HTR-8/SVneo (cell line): ENCODE measurements at regions not wholly inside any gene's neighbourhood (a gene's known extent, or its start where the extent isn't known, plus 50 kb on each side); places are given as distances from the start of the nearest gene placed in this dataset.
"Not testable (repeated sequence)": the region's sequence is repeated elsewhere in the genome, so short reads cannot be mapped to it uniquely, and the experiment has no call there.

ENCODE experiments used
- DNase-seq: peaks from one replicate; pipeline ENCODE4 v3.0.0; 2011; ENCODE audit warnings: low spot score, mixed read lengths; ENCODE audit not compliant: insufficient read length
- FAIRE-seq: peaks from 2 replicates; lab custom pipeline; 2011; peaks lifted over from hg19 to GRCh38; lab: Jason Lieb, UNC

- DNase-seq = no peak
- no peak for FAIRE-seq
Observed at GRCh38 chr9:88289532-88289931, 98.7 kb upstream of the SPIN1 start.

- no peak for FAIRE-seq
- DNase-seq = no peak
Observed at GRCh38 chr9:88287972-88288371, 100.3 kb upstream of the SPIN1 start.

DNA sequence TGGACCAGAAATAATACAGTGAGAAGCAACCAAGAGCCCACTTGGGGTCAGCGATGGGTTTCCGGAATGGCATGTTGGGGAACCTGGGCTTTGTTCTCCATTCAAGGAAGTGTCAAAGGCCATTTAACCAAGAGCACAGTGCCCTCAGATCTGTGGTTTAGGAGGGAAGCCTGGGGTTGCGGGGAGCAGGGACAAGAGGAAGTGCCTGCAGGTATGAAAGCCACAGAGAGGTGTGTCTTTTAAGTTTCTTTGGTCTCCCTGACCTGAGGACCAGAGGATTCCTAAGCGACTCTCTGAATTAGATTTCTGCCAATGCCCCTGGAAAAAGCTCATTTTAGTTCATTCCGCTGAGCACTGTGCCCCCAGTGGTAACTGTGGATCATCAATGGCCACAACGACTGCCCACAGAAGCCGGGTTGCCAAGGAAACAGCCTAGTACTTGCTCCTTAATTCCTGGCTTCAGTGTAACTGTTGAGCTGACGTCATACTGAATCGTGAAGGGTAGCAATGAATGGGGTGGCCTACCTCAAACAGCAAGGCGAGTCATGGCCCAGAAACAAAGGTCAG, 107.3 kb upstream of the SPIN1 start:
- FAIRE-seq = no peak
- DNase-seq = no peak

- no peak for DNase-seq
- no peak for FAIRE-seq
Observed at GRCh38 chr9:88278036-88278435, 110.2 kb upstream of the SPIN1 start.

DNA sequence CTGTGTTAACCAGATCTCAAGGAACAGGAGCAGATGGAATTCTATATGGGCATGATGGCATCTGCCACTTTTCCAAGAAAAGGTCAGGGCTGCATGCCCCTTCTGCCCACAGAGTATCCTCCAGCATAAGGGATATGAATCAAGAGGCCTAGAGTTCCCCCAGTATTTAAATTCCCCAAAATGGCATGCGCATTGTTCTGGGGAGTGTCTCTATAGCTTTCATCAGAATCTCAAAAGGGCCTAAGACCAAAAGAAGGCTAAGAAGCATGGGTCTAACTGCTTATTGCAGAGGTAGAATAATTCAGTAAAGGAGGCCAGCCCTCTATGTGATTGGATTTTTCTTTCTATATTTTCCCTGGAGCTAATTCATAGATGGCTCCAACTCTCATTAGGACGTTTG, 114.2 kb upstream of the SPIN1 start:
- no peak for DNase-seq
- FAIRE-seq = no peak

DNA sequence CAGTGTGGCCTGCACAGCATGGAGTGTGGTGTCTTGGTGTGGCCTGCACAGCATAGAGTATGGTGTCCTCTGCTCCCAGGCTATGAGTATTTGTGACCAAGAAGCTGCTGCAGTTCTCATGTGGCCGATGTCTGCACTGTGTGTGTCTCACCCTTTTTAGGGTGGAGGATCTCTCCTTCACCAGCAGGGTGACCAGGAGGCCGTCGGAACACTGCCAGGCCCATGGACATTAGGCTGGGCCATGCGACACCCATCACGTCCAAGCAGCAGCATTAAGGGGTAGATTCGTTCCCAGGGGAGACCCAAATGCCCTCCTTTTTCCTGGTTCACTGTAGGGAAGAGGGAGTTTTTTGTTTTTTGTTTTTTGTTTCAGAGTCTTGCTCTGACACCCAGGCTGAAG, 115.3 kb upstream of the SPIN1 start:
- no peak for DNase-seq
- no peak for FAIRE-seq

- no peak for FAIRE-seq
- no peak for DNase-seq
Observed at GRCh38 chr9:88270413-88270812, 117.8 kb upstream of the SPIN1 start.

DNA sequence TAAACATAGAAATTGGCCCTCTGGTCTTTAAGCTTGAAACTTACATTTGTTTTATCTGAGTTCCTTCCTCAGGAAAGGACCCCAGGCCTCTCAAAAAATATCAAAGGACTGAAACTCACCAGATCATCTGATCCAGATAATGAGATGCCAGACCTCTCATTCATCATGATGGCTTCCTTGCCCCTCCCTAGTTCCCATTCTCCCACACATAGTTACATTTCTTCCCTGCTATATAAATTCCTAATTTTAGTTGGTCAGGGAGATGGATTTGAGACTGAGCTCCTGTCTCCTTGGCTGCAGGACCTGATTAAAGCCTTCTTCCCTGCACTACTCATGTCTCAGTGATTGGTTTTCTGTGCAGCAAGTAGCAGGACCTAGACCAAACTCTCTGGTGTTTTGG, 119.4 kb upstream of the SPIN1 start:
- DNase-seq (no peak), FAIRE-seq (no peak)

DNA sequence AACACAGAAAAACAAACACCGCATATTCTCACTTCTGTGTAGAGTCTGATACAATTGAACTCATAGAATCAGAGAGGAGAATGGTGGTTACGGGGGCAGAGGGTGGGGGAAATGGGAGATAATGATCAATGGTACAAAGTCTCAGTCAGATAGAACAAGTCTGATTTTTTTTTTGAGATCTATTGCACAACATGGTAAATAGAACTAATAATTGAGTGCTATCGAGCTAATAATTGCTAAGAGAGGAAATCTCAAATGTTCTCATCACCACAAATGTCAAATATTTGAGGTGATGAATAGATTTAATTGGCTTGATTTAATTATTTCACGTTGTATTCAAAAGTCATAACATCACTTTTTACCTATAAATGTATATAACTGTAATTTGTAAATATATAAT, 121.0 kb upstream of the SPIN1 start:
- DNase-seq = no peak
- no peak for FAIRE-seq

DNA sequence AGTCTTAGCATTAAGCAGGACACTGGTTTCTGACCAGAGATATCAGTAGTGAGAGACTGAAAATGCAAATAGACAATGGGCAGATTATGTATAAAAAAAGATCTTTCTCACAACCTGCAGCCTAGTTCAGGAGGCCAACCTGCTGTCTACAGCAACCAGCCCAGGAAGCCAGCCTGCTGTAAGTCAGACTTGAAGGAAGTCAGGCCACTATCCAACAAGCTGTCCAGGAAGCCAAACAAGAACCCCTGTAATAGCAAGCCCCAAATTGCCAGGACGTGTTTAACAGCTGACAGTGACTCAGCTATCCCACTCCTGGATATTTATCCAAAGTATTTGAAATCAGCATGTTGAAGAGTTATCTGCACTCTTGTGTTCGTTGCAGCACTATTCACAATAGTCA, 121.8 kb upstream of the SPIN1 start:
- FAIRE-seq (no peak), DNase-seq (no peak)

GRCh38 chr9:88259001-88259400, 120.7 kb upstream of the SPATA31C2 start:
- FAIRE-seq = no peak

GRCh38 chr9:88258601-88259000, 120.3 kb upstream of the SPATA31C2 start:
- no peak for DNase-seq
- FAIRE-seq = no peak

More at GRCh38 chr9:88259001-88259400, 120.7 kb upstream of the SPATA31C2 start:
- no peak for DNase-seq

- FAIRE-seq = no peak
- no peak for DNase-seq
Observed at GRCh38 chr9:88258024-88258423, 119.7 kb upstream of the SPATA31C2 start.

GRCh38 chr9:88256216-88256615, 117.9 kb upstream of the SPATA31C2 start:
- FAIRE-seq (no peak), DNase-seq (no peak)

DNA sequence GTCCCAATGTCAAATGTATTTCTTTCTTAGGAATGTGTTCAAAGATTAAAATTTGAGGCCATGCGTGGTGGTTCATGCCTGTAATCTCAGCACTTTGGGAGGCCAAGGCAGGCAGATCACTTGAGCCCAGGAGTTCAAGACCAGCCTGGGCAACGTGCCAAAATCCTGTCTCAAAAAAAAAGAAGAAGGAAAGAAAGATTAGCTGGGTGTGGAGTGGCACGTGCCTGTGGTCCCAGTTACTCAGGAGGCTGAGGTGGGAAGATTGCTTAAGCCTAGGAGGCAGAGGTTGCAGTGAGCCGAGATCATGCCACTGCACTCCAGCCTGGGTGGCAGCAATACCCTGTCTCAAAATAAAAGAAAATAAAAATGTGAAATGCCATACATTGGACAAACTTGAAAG, 117.5 kb upstream of the SPATA31C2 start:
- not testable (repeated sequence) for FAIRE-seq, DNase-seq

DNA sequence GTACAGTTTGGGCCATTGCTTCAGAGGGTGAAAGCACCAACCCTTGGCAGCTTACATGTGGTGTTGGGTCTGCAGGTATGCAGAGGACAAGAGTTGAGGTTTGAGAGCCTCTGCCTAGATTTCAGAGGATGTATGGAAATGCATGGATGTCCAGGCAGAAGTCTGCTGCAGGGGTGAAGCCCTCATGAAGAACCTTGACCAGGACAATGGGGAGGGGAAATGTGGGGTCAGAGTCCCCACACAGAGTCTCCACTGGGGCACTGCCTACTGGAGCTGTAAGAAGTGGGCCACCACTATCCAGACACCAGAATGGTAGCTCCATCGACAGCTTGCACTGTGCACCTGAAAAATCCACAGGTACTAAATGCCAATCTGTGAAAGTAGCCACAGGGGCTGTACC, 113.6 kb upstream of the SPATA31C2 start:
- DNase-seq (no peak), FAIRE-seq (no peak)

DNA sequence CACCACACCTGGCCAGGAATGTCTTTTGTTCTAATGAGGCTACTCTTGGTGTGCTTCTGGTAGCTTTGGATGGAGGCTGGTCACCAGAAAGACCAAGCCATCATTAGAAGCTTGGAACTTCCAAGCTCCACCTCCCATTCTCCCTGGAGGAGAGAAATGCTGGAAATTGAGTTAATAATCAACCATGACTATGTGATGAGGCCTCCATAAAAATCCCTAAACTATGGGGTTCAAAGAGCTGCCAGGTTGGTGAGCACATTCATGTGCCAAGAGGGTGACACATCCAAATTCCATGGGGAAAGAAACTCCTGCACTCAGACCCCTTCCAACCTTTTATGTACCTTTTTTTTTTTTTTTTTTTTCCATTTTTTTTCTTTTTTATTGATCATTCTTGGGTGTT, 105.5 kb upstream of the SPATA31C2 start:
- DNase-seq (no peak), FAIRE-seq (no peak)

DNA sequence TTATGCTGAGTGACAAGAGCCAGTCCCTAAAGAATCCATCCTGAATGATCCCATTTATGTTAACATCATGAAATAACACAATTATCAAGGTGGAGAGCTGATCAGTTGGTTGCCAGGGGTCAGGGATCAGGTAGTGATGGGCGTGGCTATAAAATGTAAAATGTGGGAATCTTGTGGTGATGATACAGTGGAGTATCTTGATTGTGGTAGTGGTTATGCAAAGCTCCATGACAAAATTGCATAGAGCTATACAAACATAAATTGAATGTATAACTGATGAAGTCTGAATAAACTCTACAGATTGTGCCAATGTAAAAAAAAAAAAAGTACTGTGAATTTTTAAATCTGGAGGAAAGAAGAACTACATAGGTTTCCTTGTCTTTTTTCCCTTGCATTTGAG, 104.6 kb upstream of the SPATA31C2 start:
- no peak for FAIRE-seq
- DNase-seq = no peak

DNA sequence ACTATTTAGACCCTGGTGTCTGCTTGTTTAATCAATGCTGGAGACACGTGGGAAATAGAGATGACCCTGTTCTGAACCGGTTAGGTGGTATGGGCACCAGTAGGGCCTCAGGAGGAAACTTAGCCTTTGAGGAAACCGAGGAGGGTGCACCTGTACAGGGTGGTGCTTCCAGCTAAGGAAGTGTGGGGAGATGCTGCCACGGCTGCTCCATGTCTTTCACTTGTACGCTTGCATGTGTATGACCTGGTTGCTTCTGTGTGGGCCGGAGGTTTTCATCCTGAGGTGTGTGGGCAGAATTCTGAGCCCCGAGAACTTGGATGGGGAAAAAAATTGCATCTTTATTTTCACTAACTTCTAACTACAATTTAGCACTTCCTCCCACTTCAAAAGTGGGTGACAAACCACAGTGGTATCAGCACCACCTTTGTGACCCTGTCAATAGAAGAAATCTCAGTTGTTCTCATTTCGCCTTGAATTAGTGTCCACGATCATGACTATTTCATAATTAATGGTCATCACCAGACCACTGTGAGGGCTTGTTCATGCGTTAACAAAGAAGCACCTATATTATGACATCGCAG, 99.8 kb upstream of the SPATA31C2 start:
- FAIRE-seq (no peak), DNase-seq (no peak)

- FAIRE-seq = no peak
- DNase-seq = no peak
Observed at GRCh38 chr9:88237479-88237961, 99.2 kb upstream of the SPATA31C2 start.

DNA sequence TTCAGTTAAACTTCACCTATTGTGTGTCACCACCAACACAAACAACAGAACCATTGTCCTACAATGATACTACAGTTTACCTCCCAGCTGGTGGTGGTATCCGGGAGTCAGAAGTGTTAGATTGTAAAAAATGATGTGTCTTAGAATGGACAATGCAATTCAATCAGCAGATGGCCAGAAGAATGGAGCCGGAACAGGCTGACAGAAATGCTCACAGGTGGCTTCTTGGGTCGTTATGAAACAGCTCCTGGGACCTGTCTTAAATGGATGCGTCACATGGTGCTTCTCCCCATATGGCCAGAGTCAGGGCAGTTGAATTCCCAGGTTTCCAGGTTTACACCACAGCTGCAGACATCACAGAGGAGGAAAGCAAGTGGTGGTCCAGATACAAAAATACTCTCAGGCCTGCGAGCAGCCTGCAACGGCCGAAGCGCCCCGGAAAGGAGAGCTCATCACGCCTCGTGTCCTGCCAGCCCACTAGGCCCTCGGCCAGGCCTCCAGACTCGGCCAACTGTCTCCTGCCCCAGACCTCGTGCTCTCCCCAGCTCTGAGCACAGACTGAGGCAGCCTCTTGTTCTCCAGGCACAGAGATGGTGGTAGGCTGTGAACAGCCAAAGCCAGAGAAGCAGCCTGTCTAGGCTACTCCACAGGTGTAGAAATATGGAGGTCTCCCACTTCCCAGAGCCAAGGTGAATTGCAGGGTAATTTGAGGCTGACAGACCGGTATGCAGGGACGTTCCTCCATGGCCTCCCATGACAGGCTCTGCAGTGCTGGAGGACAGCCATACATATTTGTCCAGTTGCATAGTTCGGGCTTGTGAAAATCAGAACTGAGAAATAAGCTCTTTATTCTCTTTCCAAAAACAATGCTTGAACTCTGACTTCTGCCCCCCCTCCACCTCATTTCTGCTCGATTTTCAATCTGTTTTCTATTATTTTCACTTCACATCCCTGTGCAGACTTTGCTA, 98.5 kb upstream of the SPATA31C2 start:
- no peak for FAIRE-seq
- DNase-seq = no peak
